Activated T-helper 2 cell treated with anti-CD3 and anti-CD28 coated beads, Interferon-gamma antibody, Interleukin-2, Interleukin-4, amounts not matched to agents 10 μg/mL and 5 μg/mL and 100 μg/mL, durations not matched to agents 14 hours and 24 hours and 36 hours (primary cell): ENCODE measurements at regions not wholly inside any gene's neighbourhood (a gene's known extent, or its start where the extent isn't known, plus 50 kb on each side); places are given as distances from the start of the nearest gene placed in this dataset.
"Not testable (repeated sequence)": the region's sequence is repeated elsewhere in the genome, so short reads cannot be mapped to it uniquely, and the experiment has no call there.

ENCODE experiments used
- DNase-seq: peaks from one replicate; pipeline ENCODE4 v3.0.0; 2021; ENCODE audit warnings: low spot score
- H3K27ac Mint-ChIP-seq: one replicate; pipeline ENCODE4 v1.8.0; 2021; ENCODE audit warnings: mixed read lengths
- H3K27me3 Mint-ChIP-seq: one replicate; pipeline ENCODE4 v1.8.0; 2021; ENCODE audit warnings: low read depth, mixed read lengths
- H3K36me3 Mint-ChIP-seq: one replicate; pipeline ENCODE4 v1.8.0; 2021; ENCODE audit warnings: low read depth, mixed read lengths
- H3K4me1 Mint-ChIP-seq: one replicate; pipeline ENCODE4 v1.8.0; 2021; ENCODE audit warnings: low read depth, mixed read lengths
- H3K4me3 Mint-ChIP-seq: one replicate; pipeline ENCODE4 v1.8.0; 2021; ENCODE audit warnings: low read depth, mild to moderate bottlenecking, moderate library complexity, mixed read lengths
- H3K9me3 Mint-ChIP-seq: one replicate; pipeline ENCODE4 v1.8.0; 2021; ENCODE audit warnings: mixed read lengths
- intact Hi-C: fragments of 100-400 bp; cut with micrococcal nuclease; formaldehyde crosslinking; loops from one replicate; pipeline ENCODE4 v1.15.1; 2023

DNA sequence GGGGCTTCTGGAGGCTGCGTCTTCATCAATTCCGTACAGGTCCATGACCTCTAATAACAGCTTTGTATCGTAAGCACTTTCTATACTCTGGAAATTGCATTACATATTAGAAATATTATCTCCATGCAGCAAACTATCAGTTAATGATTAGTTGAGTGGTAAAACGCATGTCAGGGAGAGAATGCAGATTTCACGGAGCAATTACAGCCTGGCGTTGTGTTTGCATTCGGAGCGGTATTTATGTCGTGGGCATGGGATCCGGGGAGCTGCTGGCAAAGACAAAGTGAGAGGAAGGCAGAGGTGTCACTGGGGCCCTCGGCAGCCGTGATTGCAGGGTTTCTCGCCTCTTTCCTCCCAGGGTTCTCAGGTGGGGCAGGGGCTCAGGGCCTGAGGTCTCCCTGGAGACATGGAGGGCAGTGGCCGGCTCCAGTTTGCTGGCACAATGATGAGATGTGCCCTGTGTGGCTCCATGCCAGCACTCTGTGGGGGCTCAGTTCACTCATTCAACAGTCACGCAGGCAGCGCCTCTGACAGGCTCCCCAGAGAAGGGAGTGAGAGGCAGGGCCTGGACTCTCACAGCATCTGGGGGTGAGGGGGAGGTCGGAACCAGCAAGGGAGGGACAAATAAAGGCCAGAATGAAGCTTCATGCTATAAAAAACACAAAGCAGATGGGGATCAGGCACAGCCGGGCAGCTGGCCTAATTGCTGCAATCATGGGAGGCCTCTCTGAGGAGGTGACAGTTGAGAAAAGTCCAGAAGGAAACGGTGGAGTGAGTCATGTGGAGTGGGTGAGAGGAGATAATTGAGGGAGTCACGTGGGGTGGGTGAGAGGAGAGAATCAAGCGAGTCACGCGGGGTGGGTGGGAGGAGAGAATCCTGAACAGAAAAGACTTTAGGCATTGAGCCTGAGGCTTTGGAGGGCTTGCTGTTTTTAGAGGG lies 1002.7 kb downstream of the BRD1 start:
- no peaks in the 10 kb centered on the region for H3K9me3 Mint-ChIP-seq
- no peaks in the 10 kb centered on the region for H3K4me1 Mint-ChIP-seq
- H3K36me3 Mint-ChIP-seq = no peaks in the 10 kb centered on the region
- intact Hi-C loops = no loop called here
- no peak overlapping the region for H3K4me3 Mint-ChIP-seq
- DNase-seq = no peak
- H3K27ac Mint-ChIP-seq = no peak overlapping the region
- H3K27me3 Mint-ChIP-seq = no peaks in the 10 kb centered on the region

DNA sequence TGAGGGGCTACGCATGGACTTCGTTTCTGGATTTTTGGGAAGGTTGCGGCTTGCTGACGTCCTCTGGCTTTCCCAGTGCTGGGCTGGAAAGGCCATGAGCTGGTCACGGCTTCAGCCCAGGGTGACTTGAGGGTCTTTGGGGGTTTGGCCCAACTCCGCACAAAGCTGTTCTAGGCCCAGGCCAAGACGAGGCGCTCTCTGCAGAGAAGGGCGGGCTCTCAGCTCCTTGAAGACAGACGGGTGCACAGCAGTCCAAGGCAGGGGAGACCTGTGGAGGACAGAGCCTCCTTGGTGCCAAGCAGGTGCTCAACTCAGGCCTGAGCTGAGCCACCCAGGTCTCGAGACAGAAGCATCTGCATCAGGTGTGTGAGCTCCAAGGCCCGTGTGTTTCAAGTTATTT lies 1003.7 kb downstream of the BRD1 start:
- no peak for DNase-seq
- no peaks in the 10 kb centered on the region for H3K4me1 Mint-ChIP-seq
- H3K9me3 Mint-ChIP-seq = no peaks in the 10 kb centered on the region
- intact Hi-C loops = no loop called here
- no peak overlapping the region for H3K27ac Mint-ChIP-seq
- no peaks in the 10 kb centered on the region for H3K36me3 Mint-ChIP-seq
- no peaks in the 10 kb centered on the region for H3K27me3 Mint-ChIP-seq
- no peak overlapping the region for H3K4me3 Mint-ChIP-seq

DNA sequence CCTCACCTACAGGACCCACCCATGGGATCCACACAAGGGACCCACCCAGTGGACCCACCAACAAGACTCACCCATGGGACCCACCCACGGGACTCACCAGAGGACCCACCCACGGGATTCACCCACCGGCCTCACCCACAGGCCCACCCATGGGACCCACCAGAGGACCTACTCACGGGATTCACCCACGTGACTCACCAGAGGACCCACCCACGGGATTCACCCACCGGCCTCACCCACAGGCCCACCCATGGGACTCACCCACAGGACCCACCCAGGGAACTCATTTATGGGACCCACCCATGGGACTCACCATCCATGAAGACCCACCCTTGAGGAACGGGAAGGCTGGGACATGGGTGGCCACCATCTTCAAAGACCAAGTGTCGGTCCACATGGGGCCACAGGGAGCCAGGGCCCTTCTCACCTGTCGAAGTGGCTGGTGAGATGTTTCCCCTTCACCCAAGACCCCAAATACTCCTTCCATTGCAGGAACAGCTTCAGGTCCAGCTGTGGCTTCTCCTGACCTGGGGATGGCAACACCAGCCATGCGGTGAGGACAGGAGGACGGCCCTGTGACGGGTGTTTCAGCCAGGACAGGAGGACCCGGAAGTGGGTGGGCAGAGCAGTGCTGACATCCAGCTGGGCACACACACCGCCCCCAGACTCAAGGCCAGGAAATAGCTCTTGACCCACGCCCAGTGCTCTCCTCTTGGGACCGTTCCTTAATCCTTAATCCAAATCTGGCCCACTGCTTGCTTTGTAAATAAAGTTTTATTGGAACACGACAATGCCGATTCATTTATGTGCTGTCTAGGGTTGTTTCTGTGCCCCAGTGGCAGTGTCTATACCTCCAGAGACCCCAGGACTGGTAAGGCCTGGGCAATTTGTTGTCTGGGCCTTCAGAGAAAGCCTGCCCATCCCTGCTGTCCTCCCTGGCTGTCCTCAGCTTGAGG lies 1005.1 kb downstream of the BRD1 start:
- Mint-ChIP-seq H3K9me3 (no peaks in the 10 kb centered on the region), H3K4me1 (no peaks in the 10 kb centered on the region), H3K36me3 (no peaks in the 10 kb centered on the region), H3K27me3 (no peaks in the 10 kb centered on the region), H3K27ac (no peak overlapping the region), H3K4me3 (no peak overlapping the region)
- intact Hi-C loops = no loop called here
- DNase-seq = no peak

DNA sequence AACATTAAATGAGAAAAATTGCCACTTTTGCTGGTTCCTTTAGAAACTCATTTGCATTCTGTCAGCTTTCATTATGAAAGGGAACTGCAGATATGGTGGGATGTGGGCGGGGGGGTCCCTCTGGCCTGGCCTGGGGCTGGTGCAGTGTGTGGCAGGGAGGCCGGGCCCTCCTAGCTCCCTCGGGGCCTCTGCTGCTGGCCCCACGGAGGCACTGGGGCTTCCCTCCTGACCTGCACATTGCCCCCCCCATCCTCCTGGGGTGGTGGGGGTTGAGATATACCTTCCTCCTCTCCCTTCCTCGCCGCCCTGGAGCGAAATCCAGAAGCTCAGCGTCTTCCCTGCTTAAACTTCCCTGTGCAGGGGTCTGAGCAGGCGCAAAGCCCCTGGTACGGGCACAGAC lies 1005.9 kb downstream of the BRD1 start:
- no peaks in the 10 kb centered on the region for H3K9me3 Mint-ChIP-seq
- H3K36me3 Mint-ChIP-seq = no peaks in the 10 kb centered on the region
- H3K4me1 Mint-ChIP-seq = no peaks in the 10 kb centered on the region
- intact Hi-C loops = no loop called here
- no peaks in the 10 kb centered on the region for H3K27me3 Mint-ChIP-seq
- no peak overlapping the region for H3K27ac Mint-ChIP-seq
- no peak for DNase-seq
- H3K4me3 Mint-ChIP-seq = no peak overlapping the region

DNA sequence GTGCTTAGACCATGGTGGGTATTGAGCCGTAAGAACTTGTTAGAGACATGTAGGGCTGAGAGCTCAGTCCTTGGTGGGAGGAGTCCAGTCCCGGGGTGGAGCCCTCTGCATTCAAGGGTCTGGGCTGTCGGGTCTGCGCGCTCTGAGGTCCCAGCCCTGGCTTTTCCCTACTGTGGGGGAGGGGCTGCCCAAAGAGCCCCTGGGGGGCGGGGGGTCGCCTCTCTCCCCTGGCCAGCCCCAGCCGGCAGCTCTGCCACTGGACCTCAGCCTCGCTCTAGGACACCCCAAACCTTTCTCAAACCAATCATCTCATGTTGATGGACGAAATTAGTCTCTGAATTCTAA lies 1006.4 kb downstream of the BRD1 start:
- no peaks in the 10 kb centered on the region for H3K9me3 Mint-ChIP-seq
- H3K27me3 Mint-ChIP-seq = no peaks in the 10 kb centered on the region
- intact Hi-C loops = no loop called here
- no peaks in the 10 kb centered on the region for H3K4me1 Mint-ChIP-seq
- no peak for DNase-seq
- H3K4me3 Mint-ChIP-seq = no peak overlapping the region
- no peaks in the 10 kb centered on the region for H3K36me3 Mint-ChIP-seq
- no peak overlapping the region for H3K27ac Mint-ChIP-seq

DNA sequence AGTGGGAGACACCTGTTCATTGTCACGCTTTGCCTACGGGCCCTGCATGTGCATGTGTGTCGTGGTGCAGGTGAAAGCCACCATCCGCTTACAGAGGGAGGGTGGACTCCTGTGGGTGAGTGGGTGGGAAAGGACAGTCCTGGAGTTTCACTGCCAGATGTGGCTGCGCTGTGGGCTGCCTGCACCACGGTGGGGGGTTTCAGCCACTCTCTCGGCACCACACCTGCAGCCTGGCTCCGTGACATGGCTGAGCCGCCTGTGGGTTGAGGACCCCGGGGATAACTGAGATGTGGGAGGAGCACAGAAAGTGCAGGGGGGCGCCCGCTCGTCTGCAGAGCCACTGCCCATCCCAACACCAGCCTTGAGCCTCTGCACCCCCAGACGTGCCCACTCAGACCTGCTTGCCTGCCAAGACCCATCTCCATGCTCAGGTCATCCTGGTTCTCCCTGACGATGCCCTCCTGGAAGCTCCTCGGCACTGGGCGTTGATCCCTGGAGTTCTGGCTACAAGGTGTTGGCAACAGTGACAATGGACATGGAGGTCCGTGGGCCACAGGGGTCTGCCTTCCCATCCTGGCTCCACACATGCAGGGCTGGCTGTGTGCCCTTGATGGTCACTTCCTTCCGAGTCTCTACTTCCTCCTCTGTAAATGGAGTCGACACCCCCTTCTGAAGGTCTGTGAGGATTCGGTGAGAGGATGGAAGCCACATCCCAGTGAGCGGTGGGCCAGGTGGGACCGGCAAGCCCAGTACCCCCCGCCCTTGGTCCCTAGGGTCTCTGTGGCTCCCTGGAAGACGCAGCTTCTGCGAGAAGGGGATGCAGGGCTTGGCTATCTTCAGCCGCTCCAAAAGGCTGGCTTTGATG lies 1007.0 kb downstream of the BRD1 start:
- Mint-ChIP-seq H3K4me3 (no peak overlapping the region), H3K4me1 (no peaks in the 10 kb centered on the region), H3K27ac (no peak overlapping the region), H3K36me3 (no peaks in the 10 kb centered on the region), H3K9me3 (no peaks in the 10 kb centered on the region), H3K27me3 (no peaks in the 10 kb centered on the region)
- no peak for DNase-seq
- intact Hi-C loops = no loop called here

DNA sequence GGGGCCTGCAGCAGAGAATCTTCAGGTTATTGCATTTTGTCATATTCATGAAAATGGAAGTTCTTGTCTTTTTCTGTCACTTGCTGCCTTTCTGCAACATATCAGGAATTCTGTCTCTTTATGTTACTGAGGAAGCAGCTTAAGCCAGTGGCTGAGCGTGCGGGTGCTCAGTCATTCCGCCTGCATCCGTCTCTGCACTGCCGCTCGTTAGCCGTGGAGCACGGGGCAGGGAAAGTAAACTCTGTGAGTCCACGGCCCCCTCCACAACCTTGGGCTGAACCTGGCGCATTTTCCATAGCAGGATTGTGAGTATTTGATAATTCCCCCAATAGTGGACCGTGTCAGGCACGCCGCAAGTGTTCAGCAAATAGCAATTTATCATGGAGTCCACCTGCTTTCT lies 1007.7 kb downstream of the BRD1 start:
- intact Hi-C loops = no loop called here
- no peaks in the 10 kb centered on the region for H3K36me3 Mint-ChIP-seq
- DNase-seq = no peak
- no peak overlapping the region for H3K4me3 Mint-ChIP-seq
- no peaks in the 10 kb centered on the region for H3K9me3 Mint-ChIP-seq
- H3K27ac Mint-ChIP-seq = no peak overlapping the region
- no peaks in the 10 kb centered on the region for H3K27me3 Mint-ChIP-seq
- no peaks in the 10 kb centered on the region for H3K4me1 Mint-ChIP-seq

DNA sequence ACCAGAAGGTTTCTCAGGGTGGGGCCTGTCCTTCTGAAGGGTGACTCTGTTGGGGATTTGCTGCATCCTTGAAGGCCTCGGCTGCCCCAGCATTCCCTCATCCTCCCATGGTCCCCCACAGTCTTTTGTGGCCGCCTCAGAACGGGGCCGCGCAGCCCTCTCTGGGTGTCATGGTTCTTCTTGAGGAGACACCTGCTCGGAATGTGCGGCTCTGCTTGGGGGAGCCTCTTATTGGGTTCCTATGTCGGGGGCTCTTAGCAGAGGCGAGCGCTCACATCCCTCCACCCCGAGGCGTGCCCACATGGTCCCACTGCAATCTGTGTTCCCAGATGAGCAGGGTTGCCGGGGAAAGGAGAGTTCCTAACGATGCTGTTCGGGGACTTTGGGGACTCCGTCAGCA lies 1008.4 kb downstream of the BRD1 start:
- DNase-seq = no peak
- H3K4me1 Mint-ChIP-seq = no peaks in the 10 kb centered on the region
- no peak overlapping the region for H3K4me3 Mint-ChIP-seq
- H3K27me3 Mint-ChIP-seq = no peaks in the 10 kb centered on the region
- H3K36me3 Mint-ChIP-seq = no peaks in the 10 kb centered on the region
- intact Hi-C loops = no loop called here
- H3K27ac Mint-ChIP-seq = no peak overlapping the region
- H3K9me3 Mint-ChIP-seq = no peaks in the 10 kb centered on the region

DNA sequence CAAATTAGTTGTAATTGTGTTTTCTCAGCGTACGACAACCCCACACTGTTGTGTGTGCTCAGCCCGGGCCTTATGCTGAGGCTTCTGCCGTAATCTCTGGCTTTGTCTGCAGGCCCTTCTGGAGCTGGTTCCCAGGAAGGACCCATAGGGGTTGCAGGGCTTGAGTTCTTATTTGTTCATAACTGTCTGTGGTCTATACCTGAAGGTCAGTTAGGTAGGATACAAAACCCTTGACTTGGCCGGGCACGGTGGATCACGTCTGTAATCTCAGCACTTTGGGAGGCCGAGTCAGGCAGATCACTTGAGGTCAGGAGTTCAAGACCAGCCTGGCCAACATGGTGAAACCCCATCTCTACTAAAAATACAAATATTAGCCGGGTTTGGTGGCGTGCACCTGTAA lies 1010.2 kb downstream of the BRD1 start:
- H3K4me3 Mint-ChIP-seq, H3K27me3 Mint-ChIP-seq, H3K36me3 Mint-ChIP-seq, H3K4me1 Mint-ChIP-seq, H3K9me3 Mint-ChIP-seq, DNase-seq, H3K27ac Mint-ChIP-seq, intact Hi-C loops: not testable (repeated sequence)

DNA sequence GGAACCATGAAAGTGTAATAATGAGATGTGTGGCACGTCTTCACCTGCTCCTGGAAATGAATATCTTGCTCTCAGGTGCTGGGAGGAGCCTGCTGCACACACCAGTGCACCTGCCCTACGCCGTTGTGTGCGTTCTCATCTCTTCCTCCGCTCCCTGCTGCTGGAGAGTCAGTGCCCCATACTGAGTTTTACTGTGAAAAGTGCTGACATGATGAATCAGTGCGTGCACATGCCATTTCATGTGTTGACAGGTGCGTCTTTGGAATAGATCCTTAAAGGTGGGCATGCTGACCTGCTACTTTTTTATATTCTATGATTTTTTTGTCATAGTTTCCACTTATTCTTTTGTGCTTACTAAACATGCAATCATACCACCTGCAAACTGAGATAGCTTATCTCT lies 1015.8 kb downstream of the BRD1 start:
- DNase-seq = no peak
- H3K36me3 Mint-ChIP-seq = no peaks in the 10 kb centered on the region
- H3K4me3 Mint-ChIP-seq = no peak overlapping the region
- no peaks in the 10 kb centered on the region for H3K27me3 Mint-ChIP-seq
- no peak overlapping the region for H3K27ac Mint-ChIP-seq
- no peaks in the 10 kb centered on the region for H3K9me3 Mint-ChIP-seq
- intact Hi-C loops = no loop called here
- H3K4me1 Mint-ChIP-seq = no peaks in the 10 kb centered on the region

DNA sequence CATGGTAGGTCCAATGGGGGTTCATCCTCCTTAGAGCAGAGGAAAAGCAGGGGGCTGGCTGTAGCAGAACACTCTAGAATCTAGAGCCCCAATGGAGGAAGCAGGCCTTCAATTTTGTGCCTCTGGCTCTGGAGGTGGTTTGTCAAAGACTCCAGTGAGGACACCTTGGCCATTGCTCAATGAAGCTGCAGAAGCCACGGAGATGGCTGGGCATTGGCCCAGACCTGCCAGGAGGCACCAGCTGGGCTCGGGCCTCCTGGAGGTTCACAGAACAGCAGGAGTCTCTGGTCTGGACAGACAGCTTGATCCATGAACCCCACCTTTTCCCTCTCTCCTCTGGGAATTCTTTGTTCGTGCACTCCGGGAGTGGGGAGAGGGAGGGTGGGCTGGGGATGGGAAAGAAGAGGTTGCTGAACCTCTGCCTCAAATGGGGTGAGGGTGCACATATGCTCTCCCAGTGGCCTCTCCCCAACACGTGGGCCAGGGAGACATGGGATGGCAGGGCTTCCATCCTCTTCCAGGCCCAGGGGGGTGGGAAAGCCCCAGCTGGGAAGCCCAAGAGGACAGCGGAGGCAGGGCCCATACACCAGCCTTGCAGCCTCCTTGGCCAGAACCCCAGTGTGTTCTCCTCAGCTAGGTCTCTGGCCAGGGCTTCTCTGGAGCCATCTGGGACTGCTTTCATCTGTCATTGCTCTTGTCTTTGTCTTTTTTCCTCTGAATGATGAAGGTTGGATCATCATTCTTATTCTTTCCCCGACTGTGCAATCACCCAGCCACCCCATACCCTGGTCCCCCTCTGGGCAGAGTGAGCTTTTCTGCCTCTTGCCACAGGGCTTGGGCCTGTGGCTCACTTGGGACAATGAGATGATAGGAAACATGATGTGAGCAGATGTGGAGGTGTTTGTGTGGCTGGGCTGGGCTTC lies 1019.4 kb downstream of the BRD1 start:
- DNase-seq = no peak
- Mint-ChIP-seq H3K4me1 (no peaks in the 10 kb centered on the region), H3K27ac (no peak overlapping the region), H3K4me3 (no peak overlapping the region), H3K27me3 (no peaks in the 10 kb centered on the region), H3K36me3 (no peaks in the 10 kb centered on the region), H3K9me3 (no peaks in the 10 kb centered on the region)
- intact Hi-C loops = no loop called here

DNA sequence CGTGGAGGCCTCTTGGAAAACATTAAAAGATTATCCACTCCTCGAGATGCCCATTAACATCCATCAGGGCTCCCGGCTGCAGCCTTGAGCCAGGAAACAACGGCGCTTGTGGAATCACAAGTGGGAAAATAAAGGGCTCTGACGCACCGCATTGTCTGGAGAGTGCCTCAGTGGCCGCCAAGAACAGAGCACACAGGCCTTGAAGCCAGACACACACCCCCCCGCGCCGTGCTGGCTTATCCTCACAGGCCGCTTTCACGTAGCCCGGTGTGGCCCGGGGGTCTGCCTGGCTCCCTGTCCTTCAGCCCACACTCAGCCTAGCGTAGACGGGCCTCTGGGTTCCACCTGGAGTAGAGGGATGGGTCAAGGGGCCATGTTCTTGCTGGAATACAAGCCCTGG lies 1020.5 kb downstream of the BRD1 start:
- Mint-ChIP-seq H3K36me3 (no peaks in the 10 kb centered on the region), H3K4me1 (no peaks in the 10 kb centered on the region), H3K9me3 (no peaks in the 10 kb centered on the region), H3K27me3 (no peaks in the 10 kb centered on the region), H3K27ac (no peak overlapping the region), H3K4me3 (no peak overlapping the region)
- no peak for DNase-seq
- intact Hi-C loops = no loop called here
